Subcutaneous abdominal adipose tissue (tissue), 5 donors: ENCODE measurements at regions not wholly inside any gene's neighbourhood (a gene's known extent, or its start where the extent isn't known, plus 50 kb on each side); places are given as distances from the start of the nearest gene placed in this dataset.
"Not testable (repeated sequence)": the region's sequence is repeated elsewhere in the genome, so short reads cannot be mapped to it uniquely, and the experiment has no call there.

ENCODE experiments used
- H3K27ac ChIP-seq: one replicate; pipeline ENCODE4 v1.7.0; 2013; ENCODE audit warnings: low read depth, mild to moderate bottlenecking, inconsistent platforms, low read length, moderate library complexity
- H3K27me3 ChIP-seq, 5 donors: one replicate each; pipeline ENCODE4 v1.7.0; 2013; ENCODE audit warnings: low read length in 5 of 5, inconsistent platforms in 1 of 5; ENCODE audit not compliant: control insufficient read depth in 5 of 5, insufficient read depth in 4 of 5
- H3K36me3 ChIP-seq, 5 donors: one replicate each; pipeline ENCODE4 v1.7.0; 2013; ENCODE audit warnings: low read length in 5 of 5; ENCODE audit not compliant: control insufficient read depth in 5 of 5, insufficient read depth in 5 of 5
- H3K4me1 ChIP-seq, 5 donors: one replicate each; pipeline ENCODE4 v1.7.0; 2013; ENCODE audit warnings: low read length in 5 of 5, mild to moderate bottlenecking in 3 of 5, moderate library complexity in 1 of 5; ENCODE audit not compliant: control insufficient read depth in 5 of 5, insufficient read depth in 5 of 5
- H3K4me3 ChIP-seq, 5 donors: one replicate each; pipeline ENCODE4 v1.7.0; 2013; ENCODE audit warnings: low read length in 5 of 5, low read depth in 1 of 5
- H3K9ac ChIP-seq, 5 donors: one replicate each; pipeline ENCODE4 v1.7.0; 2013; ENCODE audit warnings: low read length in 5 of 5, mild to moderate bottlenecking in 4 of 5, moderate library complexity in 3 of 5
- H3K9me3 ChIP-seq, 5 donors: one replicate each; pipeline ENCODE4 v1.7.0; 2013; ENCODE audit warnings: low read length in 5 of 5; ENCODE audit not compliant: control insufficient read depth in 5 of 5
- donor health status: healthy.
- donor health status: healthy.
- donor health status: healthy.
- donor health status: healthy.
- donor health status: healthy.

GRCh38 chr22:11616811-11617210, 3911.2 kb upstream of the OR11H1 start:
- H3K36me3 ChIP-seq = no peaks in the 10 kb centered on the region
- no peak overlapping the region for H3K4me3 ChIP-seq
- H3K27me3 ChIP-seq = no peaks in the 10 kb centered on the region
- no peak overlapping the region for H3K9ac ChIP-seq
- H3K4me1 ChIP-seq = no peaks in the 10 kb centered on the region
- H3K9me3 ChIP-seq = peaks cover 0 to 50% (median 25%) of the 10 kb centered on the region in 5 donors
- H3K27ac ChIP-seq = no peak overlapping the region

GRCh38 chr22:11618322-11618662, 3909.7 kb upstream of the OR11H1 start:
- not testable (repeated sequence) for H3K9ac ChIP-seq, H3K27me3 ChIP-seq, H3K4me3 ChIP-seq, H3K36me3 ChIP-seq, H3K4me1 ChIP-seq, H3K27ac ChIP-seq
- H3K9me3 ChIP-seq = peaks cover 0 to 37% (median 17%) of the 10 kb centered on the region in 5 donors

DNA sequence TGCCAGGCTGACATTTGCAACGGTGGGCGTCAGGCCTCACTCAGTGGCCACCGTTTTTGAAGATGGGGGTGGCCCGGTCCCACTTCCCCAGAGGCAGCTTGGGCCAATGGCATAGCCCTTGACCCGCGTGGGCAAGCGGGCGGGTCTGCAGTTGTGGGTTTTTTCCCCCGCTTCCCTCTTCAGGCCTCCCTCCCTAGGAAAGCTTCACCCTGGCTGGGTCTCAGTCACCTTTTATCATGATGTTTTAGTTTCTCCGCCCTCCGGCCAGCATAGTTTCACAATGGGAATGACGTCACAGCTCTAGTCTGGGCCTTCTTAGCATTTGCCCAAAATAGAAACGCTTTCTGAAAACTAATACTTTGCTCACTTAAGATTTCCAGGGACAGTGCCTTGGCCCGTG, 3909.3 kb upstream of the OR11H1 start:
- peaks cover 0 to 37% (median 16%) of the 10 kb centered on the region in 5 donors for H3K9me3 ChIP-seq
- not testable (repeated sequence) for H3K27me3 ChIP-seq, H3K27ac ChIP-seq, H3K4me3 ChIP-seq, H3K36me3 ChIP-seq, H3K4me1 ChIP-seq, H3K9ac ChIP-seq

GRCh38 chr22:11620921-11621762, 3906.8 kb upstream of the OR11H1 start:
- peaks cover 0 to 33% (median 15%) of the 10 kb centered on the region in 5 donors for H3K9me3 ChIP-seq
- not testable (repeated sequence) for H3K4me1 ChIP-seq, H3K36me3 ChIP-seq, H3K9ac ChIP-seq, H3K4me3 ChIP-seq, H3K27ac ChIP-seq, H3K27me3 ChIP-seq

DNA sequence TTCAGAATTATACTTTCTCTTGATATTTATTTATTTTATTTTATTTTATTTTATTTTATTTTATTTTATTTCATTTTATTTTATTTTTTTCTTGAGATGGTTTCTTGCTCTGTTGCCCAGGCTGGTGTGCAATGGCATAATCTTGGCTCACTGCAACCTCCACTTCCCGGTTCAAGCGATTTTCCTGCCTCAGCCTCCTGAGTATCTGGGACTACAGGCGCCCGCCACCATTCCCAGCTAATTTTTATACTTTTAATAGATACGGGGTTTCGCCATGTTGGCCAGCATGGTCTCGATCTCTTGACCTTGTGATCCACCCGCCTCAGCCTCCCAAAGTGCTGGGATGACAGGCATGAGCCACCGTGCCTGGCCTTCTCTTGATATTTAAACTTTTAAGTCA, 3905.2 kb upstream of the OR11H1 start:
- H3K9ac ChIP-seq, H3K27me3 ChIP-seq, H3K4me1 ChIP-seq, H3K4me3 ChIP-seq, H3K36me3 ChIP-seq, H3K27ac ChIP-seq: not testable (repeated sequence)
- H3K9me3 ChIP-seq = peaks cover 0 to 33% (median 18%) of the 10 kb centered on the region in 5 donors

- not testable (repeated sequence) for H3K27ac ChIP-seq, H3K27me3 ChIP-seq, H3K36me3 ChIP-seq, H3K9ac ChIP-seq, H3K4me1 ChIP-seq
- Histone ChIP-seq H3K9me3 (peaks cover 0 to 42% (median 36%) of the 10 kb centered on the region in 5 donors), H3K4me3 (peak overlapping the region in 1 of 5 donors; percentile 9)
Observed at GRCh38 chr22:11625711-11626421, 3902.1 kb upstream of the OR11H1 start.

- Histone ChIP-seq H3K9me3 (peaks cover 0 to 41% (median 37%) of the 10 kb centered on the region in 5 donors), H3K4me3 (no peak overlapping the region), H3K27me3 (no peaks in the 10 kb centered on the region), H3K36me3 (no peaks in the 10 kb centered on the region), H3K27ac (no peak overlapping the region), H3K9ac (no peak overlapping the region), H3K4me1 (no peaks in the 10 kb centered on the region)
Observed at GRCh38 chr22:11626422-11626773, 3901.6 kb upstream of the OR11H1 start.

DNA sequence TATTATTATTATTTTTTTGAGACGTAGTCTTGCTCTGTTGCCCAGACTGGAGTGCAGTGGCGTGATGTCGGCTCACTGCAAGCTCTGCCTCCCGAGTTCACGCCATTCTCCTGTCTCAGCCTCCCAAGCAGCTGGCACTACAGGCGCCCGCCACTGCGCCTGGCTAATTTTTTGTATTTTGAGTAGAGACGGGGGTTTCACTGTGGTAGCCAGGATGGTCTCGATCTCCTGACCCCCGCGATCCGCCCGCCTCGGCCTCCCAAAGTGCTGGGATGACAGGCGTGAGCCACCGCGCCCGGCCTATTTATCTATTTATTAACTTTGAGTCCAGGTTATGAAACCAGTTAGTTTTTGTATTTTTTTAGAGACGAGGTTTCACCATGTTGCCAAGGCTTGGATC, 3901.0 kb upstream of the OR11H1 start:
- not testable (repeated sequence) for H3K4me3 ChIP-seq, H3K36me3 ChIP-seq, H3K9ac ChIP-seq, H3K27me3 ChIP-seq, H3K4me1 ChIP-seq, H3K27ac ChIP-seq
- peaks cover 0 to 41% (median 37%) of the 10 kb centered on the region in 5 donors for H3K9me3 ChIP-seq

GRCh38 chr22:11627436-11627797, 3900.6 kb upstream of the OR11H1 start:
- Histone ChIP-seq H3K4me3 (no peak overlapping the region), H3K36me3 (no peaks in the 10 kb centered on the region), H3K27ac (no peak overlapping the region), H3K27me3 (no peaks in the 10 kb centered on the region), H3K9ac (no peak overlapping the region), H3K9me3 (peaks cover 0 to 41% (median 37%) of the 10 kb centered on the region in 5 donors), H3K4me1 (no peaks in the 10 kb centered on the region)

DNA sequence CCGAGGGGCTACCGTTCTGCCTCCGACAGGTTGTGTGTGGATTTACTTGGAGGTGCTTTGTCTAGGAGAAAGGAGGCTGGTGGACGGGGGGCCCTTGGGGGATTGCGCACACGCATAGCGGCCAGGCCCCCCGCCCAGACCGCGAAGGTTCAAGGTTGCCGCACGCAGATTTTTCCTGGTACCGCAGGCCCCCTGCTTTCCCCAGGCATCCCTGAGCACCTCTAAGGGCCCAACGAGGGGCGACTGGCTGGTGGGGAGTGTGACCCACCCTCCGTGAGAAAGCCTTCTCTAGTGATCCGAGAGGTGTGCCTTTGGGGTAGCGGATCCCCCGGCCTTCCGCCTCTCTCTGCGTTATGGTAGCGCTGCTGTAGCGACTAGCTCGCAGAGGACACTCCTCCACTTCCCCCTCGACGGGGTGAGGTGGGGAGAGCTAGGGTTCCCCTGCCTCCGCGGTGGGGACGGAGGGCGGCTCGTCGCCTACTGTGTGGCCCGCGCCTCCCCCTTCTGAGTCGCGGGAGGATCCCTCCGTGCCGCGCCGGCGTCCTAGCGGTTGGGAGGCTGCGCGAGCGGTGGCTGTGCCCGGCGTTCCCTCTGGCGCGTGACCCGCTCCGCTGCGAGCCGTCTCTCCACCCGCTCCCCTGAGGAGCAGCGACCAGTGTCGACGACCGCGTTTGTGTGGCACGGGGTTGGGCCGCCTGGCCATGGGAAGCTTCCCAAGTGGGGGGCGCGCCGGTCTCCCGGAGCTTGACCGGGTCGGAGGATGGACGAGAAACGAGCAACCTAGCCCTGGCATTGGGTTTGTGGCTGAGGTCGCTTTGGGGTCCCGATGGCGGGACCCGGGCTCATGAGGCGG, 3900.0 kb upstream of the OR11H1 start:
- H3K4me3 ChIP-seq = peak overlapping the region in 1 of 5 donors; percentile 18
- H3K27me3 ChIP-seq = no peaks in the 10 kb centered on the region
- H3K9me3 ChIP-seq = peaks cover 0 to 41% (median 37%) of the 10 kb centered on the region in 5 donors
- no peak overlapping the region for H3K27ac ChIP-seq
- H3K9ac ChIP-seq = no peak overlapping the region
- no peaks in the 10 kb centered on the region for H3K4me1 ChIP-seq
- H3K36me3 ChIP-seq = no peaks in the 10 kb centered on the region
